ENCODE measurements at regions not wholly inside any gene's neighbourhood (a gene's known extent, or its start where the extent isn't known, plus 50 kb on each side); places are given as distances from the start of the nearest gene placed in this dataset.

- TF ChIP-seq ATF2 (IDR thresholded peaks at IDR 0.05; ENCODE audit: low read length) (no peak), RBBP5 (IDR thresholded peaks at IDR 0.05; ENCODE audit: borderline replicate concordance, low read depth, low read length) (no peak), CBX5 (IDR thresholded peaks at IDR 0.05; ENCODE audit: low read depth, low read length) (no peak), GTF2F1 (IDR thresholded peaks at IDR 0.05; ENCODE audit: borderline replicate concordance, low read depth, low read length) (no peak), HDAC6 (IDR thresholded peaks at IDR 0.05; ENCODE audit: low read depth, low read length) (no peak), POLR2AphosphoS5 (IDR thresholded peaks at IDR 0.05; ENCODE audit: low read depth, low read length) (no peak), RNF2 (IDR thresholded peaks at IDR 0.05; ENCODE audit: borderline replicate concordance, low read depth, low read length, missing control alignments, poor library complexity, severe bottlenecking) (no peak), ASH2L (IDR thresholded peaks at IDR 0.05; ENCODE audit: low read length) (no peak), CBX8 (IDR thresholded peaks at IDR 0.05; ENCODE audit: borderline replicate concordance, low read depth, low read length) (no peak), FOSL1 (IDR thresholded peaks at IDR 0.05; ENCODE audit: insufficient read depth, low read depth, low read length) (no peak), POLR2A (IDR thresholded peaks at IDR 0.05; ENCODE audit: control extremely low read depth in 1 of 2, low read depth in 2 of 2, low read length in 2 of 2) (no peak)
- Histone ChIP-seq H3K27me3 (replicated peaks in 1 of 4; ENCODE audit: control insufficient read depth in 3 of 4, extremely low read depth in 1 of 4, insufficient read depth in 3 of 4, low read length in 3 of 4) (no peaks in the 10 kb centered on the region), H3K79me1 (ENCODE audit: low read depth, low read length) (no peaks in the 10 kb centered on the region), H2AK5ac (ENCODE audit: low read depth, low read length) (no peak overlapping the region), H3K4me3 (ENCODE audit: extremely low read depth in 1 of 4, insufficient read depth in 2 of 4, low read depth in 3 of 4, low read length in 4 of 4) (no peak overlapping the region), H3K9ac (replicated peaks in 1 of 4; ENCODE audit: extremely low read depth in 1 of 4, low read depth in 3 of 4, low read length in 3 of 4) (no peak overlapping the region), H3K36me3 (ENCODE audit: control insufficient read depth in 2 of 4, insufficient read depth in 4 of 4, low read length in 3 of 4) (no peaks in the 10 kb centered on the region), H3K4me2 (ENCODE audit: insufficient read depth in 1 of 2, low read depth in 2 of 2, low read length in 2 of 2) (no peak overlapping the region), H3K56ac (replicated peaks; ENCODE audit: insufficient read length, low read depth, low read length) (no peak overlapping the region), H3K23me2 (ENCODE audit: low read depth, low read length) (no peaks in the 10 kb centered on the region), H2BK5ac (ENCODE audit: low read depth, low read length) (no peak overlapping the region), H4K5ac (ENCODE audit: insufficient read length, low read depth, low read length) (no peak overlapping the region), H3K4ac (replicated peaks; ENCODE audit: insufficient read length, low read depth, low read length) (no peak overlapping the region), H4K91ac (replicated peaks; ENCODE audit: insufficient read length, low read length) (no peak overlapping the region), H3K9me3 (ENCODE audit: insufficient read depth in 2 of 2, low read depth in 1 of 2, low read length in 1 of 2) (no peaks in the 10 kb centered on the region), H4K8ac (ENCODE audit: extremely low read depth, insufficient read depth, low read length) (no peak overlapping the region), H3K27ac (ENCODE audit: low read depth, low read length) (no peak overlapping the region), H3K23ac (ENCODE audit: insufficient read length) (no peak overlapping the region), H2BK20ac (ENCODE audit: low read length) (no peak overlapping the region), H3K4me1 (replicated peaks in 1 of 4; ENCODE audit: control insufficient read depth in 3 of 4, insufficient read depth in 4 of 4, low read length in 3 of 4) (peaks cover 0 to 9% (median 1%) of the 10 kb centered on the region in 4 experiments; a peak in 4 of 7 replicates), H3K79me2 (ENCODE audit: control insufficient read depth in 1 of 2, insufficient read depth in 2 of 2, low read length in 2 of 2) (no peaks in the 10 kb centered on the region), H2AFZ (ENCODE audit: low read length) (no peak overlapping the region), H2BK15ac (ENCODE audit: low read length) (no peak overlapping the region), H2BK12ac (ENCODE audit: low read depth, low read length) (no peak overlapping the region), H2BK120ac (replicated peaks; ENCODE audit: low read depth, low read length) (no peak overlapping the region), H4K20me1 (replicated peaks in 1 of 2; ENCODE audit: control insufficient read depth in 1 of 2, insufficient read depth in 2 of 2, low read length in 2 of 2) (no peaks in the 10 kb centered on the region), H3K14ac (ENCODE audit: insufficient read length) (no peak overlapping the region), H3K18ac (ENCODE audit: extremely low read depth, low read length) (no peak overlapping the region)
- DNase-seq (ENCODE audit: low read depth in 1 of 2, low spot score in 2 of 2) (no peak), FAIRE-seq (no peak)
- ChIA-PET POLR2A (ENCODE audit: partially characterized antibody) (no interaction called here), CTCF (ENCODE audit: partially characterized antibody) (interaction anchor here (1.2 to 2.3 kb wide), 4 partner anchors 9 to 384 kb away, joined by 3 to 5 read pairs (median 4); no protein-coding TSS in a partner anchor)
Measured at GRCh38 chr20:39451386-39451785, 489.2 kb downstream of the DHX35 start.
